HEK293T (cell line): ENCODE measurements at regions not wholly inside any gene's neighbourhood (a gene's known extent, or its start where the extent isn't known, plus 50 kb on each side); places are given as distances from the start of the nearest gene placed in this dataset.

ENCODE experiments used
- BHLHE40 ChIP-seq: fragments of 450-650 bp; IDR thresholded peaks from 2 replicates; pipeline ENCODE4 v1.6.1; 2016; ENCODE audit warnings: mild to moderate bottlenecking, moderate library complexity, borderline replicate concordance
- CTBP1 ChIP-seq: fragments of 450-650 bp; IDR thresholded peaks from 2 replicates; pipeline ENCODE4 v1.6.1; 2016; ENCODE audit warnings: borderline replicate concordance
- ELF4 ChIP-seq: fragments of 450-650 bp; IDR thresholded peaks from 2 replicates; pipeline ENCODE4 v1.6.1; 2017; ENCODE audit warnings: antibody characterized with exemption
- FOXA1 ChIP-seq: fragments of 450-650 bp; IDR thresholded peaks from 2 replicates; pipeline ENCODE4 v1.6.1; 2016; ENCODE audit warnings: mild to moderate bottlenecking
- FOXK2 ChIP-seq: fragments of 450-650 bp; IDR thresholded peaks from 2 replicates; pipeline ENCODE4 v1.6.1; 2016; ENCODE audit warnings: mild to moderate bottlenecking
- FOXM1 ChIP-seq: fragments of 450-650 bp; IDR thresholded peaks from 2 replicates; pipeline ENCODE4 v1.6.1; 2017; ENCODE audit warnings: mild to moderate bottlenecking, borderline replicate concordance
- HDGF ChIP-seq: fragments of 450-650 bp; IDR thresholded peaks from 2 replicates; pipeline ENCODE4 v1.6.1; 2017; ENCODE audit warnings: antibody characterized with exemption, borderline replicate concordance
- L3MBTL2 ChIP-seq: fragments of 450-650 bp; conservative IDR thresholded peaks from 2 replicates; pipeline ENCODE4 v1.6.1; 2016; ENCODE audit warnings: mild to moderate bottlenecking
- LEF1 ChIP-seq: fragments of 450-650 bp; IDR thresholded peaks from 2 replicates; pipeline ENCODE4 v1.6.1; 2017; ENCODE audit warnings: mild to moderate bottlenecking, borderline replicate concordance
- NFRKB ChIP-seq: fragments of 450-650 bp; IDR thresholded peaks from 2 replicates; pipeline ENCODE4 v1.6.1; 2016; ENCODE audit warnings: mild to moderate bottlenecking, moderate library complexity
- PKNOX1 ChIP-seq: fragments of 450-650 bp; IDR thresholded peaks from 2 replicates; pipeline ENCODE4 v1.6.1; 2016
- SP1 ChIP-seq: fragments of 450-650 bp; IDR thresholded peaks from 2 replicates; pipeline ENCODE4 v1.6.1; 2017
- TARDBP ChIP-seq: fragments of 450-650 bp; IDR thresholded peaks from 2 replicates; pipeline ENCODE4 v1.6.1; 2016
- ZNF384 ChIP-seq: fragments of 450-650 bp; IDR thresholded peaks from 2 replicates; pipeline ENCODE4 v1.6.1; 2016

GRCh38 chr1:104804147-104804546, 1054.4 kb downstream of the AMY1C start:
- TF ChIP-seq NFRKB (no peak), L3MBTL2 (no peak), FOXM1 (no peak), TARDBP (no peak), FOXK2 (no peak), BHLHE40 (no peak), SP1 (no peak), HDGF (no peak), PKNOX1 (no peak), ELF4 (no peak), FOXA1 (no peak), ZNF384 (no peak), LEF1 (no peak), CTBP1 (no peak)
